IMR-90 (cell line): ENCODE measurements at regions not wholly inside any gene's neighbourhood (a gene's known extent, or its start where the extent isn't known, plus 50 kb on each side); places are given as distances from the start of the nearest gene placed in this dataset.

Experiments
- ATAC-seq: fragments of 200-7000 bp; cut with Tn5 transposase; 2 replicates; pipeline ENCODE4 v1.9.1; 2020; ENCODE audit warnings: low read depth, mild to moderate bottlenecking, moderate library complexity
- BruUV-seq: library from RNA; stranded (reverse); fragments of 400-500 nt; replicated peaks from 2 replicates; lab custom pipeline; 2021; lab: Mats Ljungman, UMichigan
- CTCF ChIA-PET: fragments of 300-600 bp; formaldehyde crosslinking; extraction: SDS; loops from one replicate; lab custom pipeline; 2021; ENCODE audit warnings: antibody characterized with exemption; lab: Yijun Ruan, JAX
- POLR2A ChIA-PET: fragments of 300-600 bp; sonication (Branson Sonifier 250); formaldehyde crosslinking; loops from one replicate; lab custom pipeline; 2022; ENCODE audit warnings: antibody characterized with exemption; ENCODE audit not compliant: unreplicated experiment; lab: Charles Lee
- DNase-seq: peaks from one replicate; pipeline ENCODE4 v3.0.0; 2013
- H2AFZ ChIP-seq: replicated peaks from 2 replicates; pipeline ENCODE3; 2013; ENCODE audit warnings: low read length, mild to moderate bottlenecking; ENCODE audit not compliant: poor library complexity
- H2AK5ac ChIP-seq: 2 replicates; pipeline ENCODE4 v1.6.1; 2013; ENCODE audit warnings: low read depth, low read length, inconsistent platforms
- H2AK9ac ChIP-seq: replicated peaks from 2 replicates; pipeline ENCODE3; 2013; ENCODE audit warnings: mild to moderate bottlenecking, low read depth, low read length, moderate library complexity; ENCODE audit not compliant: poor library complexity
- H2BK120ac ChIP-seq: 2 replicates; pipeline ENCODE4 v1.6.1; 2013; ENCODE audit warnings: low read depth, low read length, inconsistent platforms
- H2BK15ac ChIP-seq: 3 replicates; pipeline ENCODE4 v1.6.1; 2013; ENCODE audit warnings: low read depth, low read length, inconsistent platforms
- H2BK20ac ChIP-seq: 2 replicates; pipeline ENCODE4 v1.6.1; 2013; ENCODE audit warnings: low read depth, mild to moderate bottlenecking, inconsistent platforms, low read length, moderate library complexity
- H2BK5ac ChIP-seq: 2 replicates; pipeline ENCODE4 v1.6.1; 2013; ENCODE audit warnings: mild to moderate bottlenecking, low read depth, low read length, inconsistent platforms; ENCODE audit not compliant: poor library complexity, severe bottlenecking
- H3K14ac ChIP-seq: replicated peaks from 2 replicates; pipeline ENCODE4 v1.6.1; 2013; ENCODE audit warnings: low read depth, low read length, inconsistent platforms
- H3K18ac ChIP-seq: 2 replicates; pipeline ENCODE4 v1.6.1; 2013; ENCODE audit warnings: low read depth, low read length, control low read depth
- H3K23ac ChIP-seq: 2 replicates; pipeline ENCODE4 v1.6.1; 2013; ENCODE audit warnings: low read depth, low read length, inconsistent platforms
- H3K27ac ChIP-seq: 2 replicates; pipeline ENCODE4 v1.5.1; 2013; ENCODE audit warnings: mild to moderate bottlenecking, control low read depth, low read length; ENCODE audit not compliant: insufficient read depth
- H3K27me3 ChIP-seq: 2 replicates; pipeline ENCODE4 v1.6.1; 2013; ENCODE audit warnings: low read length; ENCODE audit not compliant: control insufficient read depth, insufficient read depth
- H3K36me3 ChIP-seq: 2 replicates; pipeline ENCODE4 v1.6.1; 2013; ENCODE audit warnings: low read length, mixed read lengths; ENCODE audit not compliant: control insufficient read depth, insufficient read depth
- H3K4ac ChIP-seq: 2 replicates; pipeline ENCODE4 v1.6.1; 2013; ENCODE audit warnings: low read depth, low read length, inconsistent platforms
- H3K4me1 ChIP-seq: 2 replicates; pipeline ENCODE4 v1.6.1; 2013; ENCODE audit warnings: low read length, mixed read lengths; ENCODE audit not compliant: control insufficient read depth, insufficient read depth
- H3K4me2 ChIP-seq: 2 replicates; pipeline ENCODE4 v1.6.1; 2013; ENCODE audit warnings: low read depth, mild to moderate bottlenecking, control low read depth, low read length, moderate library complexity
- H3K4me3 ChIP-seq: 2 replicates; pipeline ENCODE4 v1.5.1; 2013; ENCODE audit warnings: low read depth, mild to moderate bottlenecking, control low read depth, low read length, moderate library complexity; ENCODE audit not compliant: insufficient read depth
- H3K56ac ChIP-seq: 2 replicates; pipeline ENCODE4 v1.6.1; 2013; ENCODE audit warnings: low read length, inconsistent platforms; ENCODE audit not compliant: insufficient read depth; ENCODE audit errors: extremely low read depth
- H3K79me1 ChIP-seq, 2 experiments: 2 replicates each; pipeline ENCODE4 v1.6.1; 2013; ENCODE audit warnings: low read length in 2 of 2, inconsistent platforms in 1 of 2, low read depth in 1 of 2
- H3K9ac ChIP-seq: 2 replicates; pipeline ENCODE4 v1.6.1; 2013; ENCODE audit warnings: low read depth, low read length, control low read depth
- H3K9me1 ChIP-seq: 2 replicates; pipeline ENCODE4 v1.6.1; 2013; ENCODE audit warnings: low read length, inconsistent platforms; ENCODE audit not compliant: insufficient read depth
- H3K9me3 ChIP-seq: 2 replicates; pipeline ENCODE4 v1.6.1; 2013; ENCODE audit warnings: low read length; ENCODE audit not compliant: control insufficient read depth, insufficient read depth
- H4K20me1 ChIP-seq: 2 replicates; pipeline ENCODE4 v1.6.1; 2013; ENCODE audit warnings: low read length, inconsistent platforms; ENCODE audit not compliant: insufficient read depth
- H4K5ac ChIP-seq: 2 replicates; pipeline ENCODE4 v1.6.1; 2013; ENCODE audit warnings: mild to moderate bottlenecking, low read depth, low read length, control low read depth
- H4K8ac ChIP-seq, 2 experiments: 2 replicates each; pipeline ENCODE4 v1.6.1; 2013; ENCODE audit warnings: low read depth in 2 of 2, low read length in 2 of 2, control low read depth in 1 of 2, inconsistent platforms in 1 of 2
- H4K91ac ChIP-seq: 2 replicates; pipeline ENCODE4 v1.6.1; 2013; ENCODE audit warnings: low read depth, low read length, inconsistent platforms; ENCODE audit not compliant: insufficient read depth
- BHLHE40 ChIP-seq: fragments of 150-350 bp; IDR thresholded peaks from 2 replicates; pipeline ENCODE4 v1.6.1; 2016; ENCODE audit warnings: mild to moderate bottlenecking, low read depth, low read length
- CEBPB ChIP-seq: IDR thresholded peaks from 2 replicates; pipeline ENCODE4 v1.6.1; 2012; ENCODE audit warnings: low read depth, low read length, improper control_type of control experiment
- CTCF ChIP-seq: conservative IDR thresholded peaks from 2 replicates; pipeline ENCODE4 v1.5.1; 2012; ENCODE audit warnings: mild to moderate bottlenecking, low read depth, low read length, improper control_type of control experiment
- FOS ChIP-seq: fragments of 150-350 bp; IDR thresholded peaks from 2 replicates; pipeline ENCODE4 v1.6.1; 2016; ENCODE audit warnings: low read depth, low read length
- MAFK ChIP-seq: IDR thresholded peaks from 2 replicates; pipeline ENCODE4 v1.6.1; 2012; ENCODE audit warnings: low read depth, low read length, improper control_type of control experiment
- NFE2L2 ChIP-seq: fragments of 150-350 bp; IDR thresholded peaks from 2 replicates; pipeline ENCODE4 v1.6.1; 2016; ENCODE audit warnings: low read depth, mild to moderate bottlenecking, low read length
- POLR2A ChIP-seq: IDR thresholded peaks from 2 replicates; pipeline ENCODE4 v1.6.1; 2012; ENCODE audit warnings: mild to moderate bottlenecking, low read depth, low read length
- RCOR1 ChIP-seq: IDR thresholded peaks from 2 replicates; pipeline ENCODE4 v1.6.1; 2012; ENCODE audit warnings: mild to moderate bottlenecking, low read length, improper control_type of control experiment; ENCODE audit not compliant: insufficient replicate concordance
- RFX5 ChIP-seq: IDR thresholded peaks from 2 replicates; pipeline ENCODE4 v1.8.0; 2012; ENCODE audit warnings: low read depth, mild to moderate bottlenecking, low read length, moderate library complexity
- whole genome bisulfite sequencing, 2 experiments: methylation state at CpG; one replicate each; pipeline versions ENCODE4 v1.1.5 to v1.1.7; 2013; ENCODE audit warnings: missing lambda C conversion rate in 2 of 2; ENCODE audit not compliant: insufficient read length in 1 of 2; ENCODE audit errors: extremely low coverage in 2 of 2; 5-methylcytosine and 5-hydroxymethylcytosine counted together
- dilution Hi-C: fragments of 300-500 bp; cut with HindIII; formaldehyde crosslinking; loops from one replicate; pipeline ENCODE4 v1.14.3; 2018; ENCODE audit warnings: low sequenced_read_pairs; ENCODE audit not compliant: unreplicated experiment
- in situ Hi-C: fragments of 300-500 bp; cut with MboI; formaldehyde crosslinking; loops from 3 replicates; pipeline ENCODE4 v1.14.3; 2019; ENCODE audit warnings: low sequenced_read_pairs, inconsistent platforms, mixed read lengths
- intact Hi-C: fragments of 100-400 bp; cut with micrococcal nuclease; formaldehyde crosslinking; loops from 2 replicates; pipeline ENCODE4 v1.10.0; 2022

GRCh38 chr16:77600555-77600954 lies 121.8 kb upstream of the NUDT7 start:
- no peaks in the 10 kb centered on the region for H3K36me3 ChIP-seq
- no peak overlapping the region for H3K9ac ChIP-seq
- no TSS peak for BruUV-seq
- in situ Hi-C loops (no loop called here), dilution Hi-C loops (no loop called here), intact Hi-C loops (loop anchor here (1.0 to 5.0 kb wide), 3 partner anchors 75 to 497 kb away; partner anchors contain the start of gene WWOX)
- no peaks in the 10 kb centered on the region for H3K9me3 ChIP-seq
- no peak overlapping the region for H2BK120ac ChIP-seq
- no peak overlapping the region for H3K4me3 ChIP-seq
- ChIA-PET POLR2A (no interaction called here), CTCF (no interaction called here)
- H3K14ac ChIP-seq = no peak overlapping the region
- H3K27me3 ChIP-seq = peaks cover 2% of the 10 kb centered on the region; the same call in 1 of the 2 replicates
- H3K56ac ChIP-seq = no peak overlapping the region
- no peak overlapping the region for H2AFZ ChIP-seq
- no peak for TF ChIP-seq POLR2A
- no peak for TF ChIP-seq RCOR1
- TF ChIP-seq BHLHE40 = no peak
- TF ChIP-seq RFX5 = no peak
- TF ChIP-seq CEBPB = no peak
- no peak for TF ChIP-seq CTCF
- TF ChIP-seq MAFK = no peak
- no peak for TF ChIP-seq NFE2L2
- no peak for TF ChIP-seq FOS
- no peak overlapping the region for H2AK5ac ChIP-seq
- H4K91ac ChIP-seq = no peak overlapping the region
- no peak overlapping the region for H3K23ac ChIP-seq
- H2BK5ac ChIP-seq = no peak overlapping the region
- ATAC-seq = no peak
- H4K5ac ChIP-seq = no peak overlapping the region
- H4K8ac ChIP-seq = no peak overlapping the region
- WGBS, 2 experiments = no CpG with 5 or more reads among the region's 2 CpGs
- H3K18ac ChIP-seq = no peak overlapping the region
- no peak overlapping the region for H2BK20ac ChIP-seq
- no peak overlapping the region for H2BK15ac ChIP-seq
- H3K4me2 ChIP-seq = no peak overlapping the region
- H3K79me1 ChIP-seq = no peaks in the 10 kb centered on the region
- H2AK9ac ChIP-seq = no peak overlapping the region
- no peak overlapping the region for H3K27ac ChIP-seq
- H3K4me1 ChIP-seq = no peaks in the 10 kb centered on the region
- no peaks in the 10 kb centered on the region for H3K9me1 ChIP-seq
- no peaks in the 10 kb centered on the region for H4K20me1 ChIP-seq
- DNase-seq = no peak
- no peak overlapping the region for H3K4ac ChIP-seq
